Lower leg skin (tissue), 4 donors: ENCODE measurements at regions not wholly inside any gene's neighbourhood (a gene's known extent, or its start where the extent isn't known, plus 50 kb on each side); places are given as distances from the start of the nearest gene placed in this dataset.

Experiments used
- DNase-seq, 2 donors: peaks; one replicate each; pipeline ENCODE4 v3.0.0-alpha.2; 2019; ENCODE audit warnings: low spot score in 2 of 2
- H3K4me3 ChIP-seq: fragments of 200-600 bp; sonication (generic); 2 replicates; pipeline ENCODE4 v1.5.1; 2017; ENCODE audit warnings: mild to moderate bottlenecking, low read depth; ENCODE audit not compliant: poor library complexity, severe bottlenecking
- CTCF ChIP-seq, 3 donors: fragments of 450-650 bp; IDR thresholded peaks; one replicate each; pipeline ENCODE4 v1.5.1; 2016; ENCODE audit warnings: antibody characterized with exemption in 3 of 3, mild to moderate bottlenecking in 3 of 3, moderate library complexity in 2 of 3
- POLR2A ChIP-seq, 2 donors: fragments of 450-650 bp; IDR thresholded peaks; one replicate each; pipeline ENCODE4 v1.6.1; 2016 to 2017; ENCODE audit warnings: antibody characterized with exemption in 2 of 2, mild to moderate bottlenecking in 1 of 2, moderate library complexity in 1 of 2
- WGBS, 2 donors: methylation state at CpG; one replicate each; pipeline ENCODE4 v1.1.5; 2018; 5-methylcytosine and 5-hydroxymethylcytosine counted together
- intact Hi-C: fragments of 100-400 bp; cut with DNase I; formaldehyde crosslinking; loops from one replicate; pipeline ENCODE4 v1.15.0; 2023; ENCODE audit warnings: low total_unique reads

- 51 to 74% methylated on average over 2 of the region's 2 CpGs for WGBS, 2 donors
- intact Hi-C loops, result no loop called here
- TF ChIP-seq POLR2A (IDR thresholded peaks at IDR 0.05), result no peak
- TF ChIP-seq CTCF (IDR thresholded peaks at IDR 0.05), result no peak
- DNase-seq, result no peak
- no peak overlapping the region for H3K4me3 ChIP-seq
Observed at GRCh38 chr12:75665216-75665615, 153.8 kb upstream of the KRR1 start.

- DNase-seq, result no peak
- H3K4me3 ChIP-seq, result no peak overlapping the region
- WGBS, 2 donors, result 71 to 72% methylated on average over 2 of the region's 2 CpGs
- TF ChIP-seq POLR2A (IDR thresholded peaks at IDR 0.05), result no peak
- TF ChIP-seq CTCF (IDR thresholded peaks at IDR 0.05), result no peak
- intact Hi-C loops, result no loop called here
Observed at GRCh38 chr12:75662511-75663159, 151.2 kb upstream of the KRR1 start.

- 38 to 49% methylated on average over 1 of the region's 1 CpG for WGBS, 2 donors
- H3K4me3 ChIP-seq, result no peak overlapping the region
- no peak for DNase-seq
- TF ChIP-seq CTCF (IDR thresholded peaks at IDR 0.05) (no peak), POLR2A (IDR thresholded peaks at IDR 0.05) (no peak)
- intact Hi-C loops, result no loop called here
Observed at GRCh38 chr12:75661908-75662307, 150.5 kb upstream of the KRR1 start.

- no peak for DNase-seq
- H3K4me3 ChIP-seq, result no peak overlapping the region
- intact Hi-C loops, result no loop called here
- no peak for TF ChIP-seq CTCF (IDR thresholded peaks at IDR 0.05)
- TF ChIP-seq POLR2A (IDR thresholded peaks at IDR 0.05), result no peak
- 84 to 85% methylated on average over 3 of the region's 3 CpGs for WGBS, 2 donors
Observed at GRCh38 chr12:75660805-75661404, 149.5 kb upstream of the KRR1 start.

GRCh38 chr12:75660107-75660530 is 148.7 kb upstream of the KRR1 start:
- 30 to 31% methylated on average over 4 of the region's 4 CpGs for WGBS, 2 donors
- intact Hi-C loops, result no loop called here
- TF ChIP-seq CTCF (IDR thresholded peaks at IDR 0.05) (no peak), POLR2A (IDR thresholded peaks at IDR 0.05) (no peak)
- no peak overlapping the region for H3K4me3 ChIP-seq
- no peak for DNase-seq
